ENCODE measurements at regions not wholly inside any gene's neighbourhood (a gene's known extent, or its start where the extent isn't known, plus 50 kb on each side); places are given as distances from the start of the nearest gene placed in this dataset.

GRCh38 chr3:148319960-148320359 is 377.7 kb upstream of the AGTR1 start:
- no peak for DNase-seq

GRCh38 chr3:148329481-148330235 is 368.0 kb upstream of the AGTR1 start:
- DNase-seq: no peak

GRCh38 chr3:148330542-148330941 is 367.2 kb upstream of the AGTR1 start:
- no peak for DNase-seq

DNA sequence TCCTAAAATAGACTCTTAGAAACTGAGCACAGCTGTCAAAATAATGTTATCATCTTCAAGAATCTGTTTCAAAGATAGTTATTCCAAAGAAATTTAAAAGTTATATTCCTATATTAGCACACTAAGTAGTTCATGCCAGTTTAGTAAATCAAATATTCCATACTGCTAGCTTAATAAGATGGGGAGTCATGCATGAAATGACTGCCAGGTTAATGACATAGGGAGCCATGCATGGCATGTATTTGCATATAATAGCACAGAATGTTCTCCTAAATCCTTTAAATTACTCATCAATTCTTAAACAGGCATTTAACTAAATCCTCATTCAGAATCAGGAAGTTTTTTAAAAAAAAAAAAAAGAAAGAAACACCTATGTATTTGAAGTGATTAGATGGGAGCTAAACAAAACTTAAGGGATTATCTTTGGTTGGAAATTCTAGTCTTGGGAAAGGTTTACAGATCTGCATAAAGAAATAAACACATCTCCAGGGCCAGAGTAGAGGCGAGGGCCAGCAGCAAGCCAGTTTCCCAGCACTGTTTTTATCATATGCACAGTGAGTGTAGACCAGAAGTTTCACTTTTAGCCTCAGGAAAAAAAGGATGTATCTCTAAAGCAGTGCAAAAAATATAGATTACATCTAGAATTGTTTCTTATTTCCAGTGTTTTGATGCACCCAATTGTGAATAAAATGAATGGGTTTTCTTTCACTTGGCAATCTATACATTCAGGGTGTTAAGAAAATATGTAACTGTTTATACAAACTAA is 366.4 kb upstream of the AGTR1 start:
- DNase-seq: no peak

DNA sequence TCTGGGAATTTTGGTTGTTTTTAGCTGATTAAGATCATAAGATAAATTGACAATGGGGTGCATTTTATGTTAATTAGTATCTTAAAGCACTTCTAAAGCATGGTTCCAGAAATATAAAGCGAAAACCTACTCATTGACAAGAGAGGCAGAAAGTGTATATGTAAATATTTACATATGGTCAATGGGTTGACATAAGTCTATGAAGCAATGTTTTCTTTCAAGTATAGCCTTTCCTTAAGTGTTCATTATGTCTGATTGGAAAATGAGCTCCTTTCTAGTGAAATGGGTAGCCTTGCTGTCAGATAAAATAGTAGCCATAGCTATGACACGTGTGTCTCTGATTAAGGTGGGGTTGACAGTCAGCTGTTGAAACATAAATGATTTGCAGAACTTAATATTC is 365.2 kb upstream of the AGTR1 start:
- no peak for DNase-seq

DNA sequence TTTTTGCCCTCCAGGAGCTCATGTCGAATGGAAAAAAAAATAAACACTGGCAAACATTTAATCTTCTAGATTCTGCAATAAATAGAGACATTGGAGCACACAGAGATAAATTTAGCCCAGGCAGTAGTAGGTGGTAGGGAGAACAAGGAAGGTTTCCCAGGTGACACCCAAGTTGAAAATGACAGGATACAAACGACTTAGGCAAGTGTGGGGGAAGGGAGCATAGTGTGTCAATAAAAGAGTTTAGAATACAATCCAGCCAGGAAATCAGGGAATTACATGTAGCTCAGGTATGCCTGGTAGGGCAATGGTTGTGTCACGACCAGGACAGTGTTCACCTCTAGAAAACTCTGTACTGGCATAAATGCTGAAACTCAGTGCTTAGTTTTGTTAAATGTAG is 364.6 kb upstream of the AGTR1 start:
- DNase-seq: no peak

DNA sequence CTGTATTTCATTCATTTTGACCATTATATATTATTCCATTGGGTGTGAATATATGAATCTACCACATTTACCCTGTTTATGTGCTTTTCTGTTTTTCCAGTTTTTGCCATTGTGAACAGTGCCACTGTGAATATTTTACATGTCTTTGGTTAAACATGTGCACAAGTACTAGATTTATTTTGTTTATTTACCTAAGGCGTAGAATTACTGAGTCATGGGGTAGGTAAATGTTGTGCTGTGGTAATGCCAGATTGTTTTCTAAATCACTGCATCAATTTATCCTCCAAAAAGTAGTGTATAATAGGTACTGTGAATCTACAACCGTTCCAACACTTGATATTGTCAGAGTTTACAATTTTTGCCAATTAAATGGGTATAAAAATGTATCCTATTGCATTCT is 362.1 kb upstream of the AGTR1 start:
- DNase-seq: no peak

GRCh38 chr3:148343416-148343815 is 354.3 kb upstream of the AGTR1 start:
- DNase-seq: no peak

DNA sequence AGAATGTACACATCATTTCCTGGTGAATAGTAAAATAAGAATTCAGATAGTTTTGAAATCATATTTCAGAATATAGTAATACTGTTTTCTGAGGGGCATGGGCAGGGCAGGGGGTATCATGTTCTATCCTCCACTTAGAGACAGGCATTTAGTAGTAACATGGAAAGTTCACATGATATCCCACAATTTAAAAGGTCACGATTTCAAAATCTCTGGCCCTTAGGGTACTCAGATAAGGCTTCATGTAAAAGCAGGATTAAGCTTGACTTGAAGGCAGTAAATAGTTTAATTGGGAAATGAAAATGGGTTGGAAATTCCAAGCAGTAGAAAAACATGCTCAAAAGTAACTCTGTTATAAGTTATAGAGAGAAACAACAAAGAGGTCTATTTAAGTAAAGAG is 353.2 kb upstream of the AGTR1 start:
- no peak for DNase-seq

DNA sequence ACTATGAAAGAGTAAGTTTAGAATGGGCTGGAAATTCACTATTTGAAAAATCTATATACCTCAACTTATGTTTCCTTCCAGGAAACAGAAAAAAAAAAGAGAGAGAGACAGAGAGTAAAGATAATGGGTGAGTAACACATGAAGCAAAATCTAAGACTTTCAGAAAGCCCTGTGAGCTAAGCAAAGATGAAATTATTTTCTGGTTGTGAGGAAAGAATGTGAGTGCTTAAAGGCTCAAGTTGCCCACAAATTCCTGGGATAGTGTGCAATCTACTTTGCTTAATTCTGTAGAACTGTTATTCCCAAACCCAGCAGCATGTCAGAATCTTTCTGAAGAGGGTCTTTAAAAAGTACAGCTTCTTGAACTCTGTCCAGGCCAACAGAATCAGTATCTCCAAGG is 337.7 kb upstream of the AGTR1 start:
- DNase-seq: no peak

GRCh38 chr3:148366743-148367410 is 330.8 kb upstream of the AGTR1 start:
- peak; percentile 4 to 9 for DNase-seq

DNA sequence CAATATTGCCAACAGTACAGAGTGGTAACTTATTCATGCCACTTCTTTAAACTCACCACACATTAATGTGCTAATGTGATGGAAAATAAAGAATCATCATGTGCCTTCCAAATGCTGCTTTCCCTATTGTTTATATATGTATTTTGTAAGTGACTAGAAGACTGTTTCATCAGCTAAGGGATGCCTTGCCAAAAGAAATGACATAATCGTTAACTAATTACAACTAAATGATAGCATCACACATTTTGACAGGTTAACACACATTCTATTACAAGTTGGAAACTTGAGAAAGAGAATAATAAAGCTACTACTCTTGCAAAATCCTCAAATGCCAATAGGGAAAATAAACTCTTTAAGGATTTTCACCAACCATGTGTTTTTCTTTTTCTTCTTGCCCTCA is 329.9 kb upstream of the AGTR1 start:
- DNase-seq: no peak

DNA sequence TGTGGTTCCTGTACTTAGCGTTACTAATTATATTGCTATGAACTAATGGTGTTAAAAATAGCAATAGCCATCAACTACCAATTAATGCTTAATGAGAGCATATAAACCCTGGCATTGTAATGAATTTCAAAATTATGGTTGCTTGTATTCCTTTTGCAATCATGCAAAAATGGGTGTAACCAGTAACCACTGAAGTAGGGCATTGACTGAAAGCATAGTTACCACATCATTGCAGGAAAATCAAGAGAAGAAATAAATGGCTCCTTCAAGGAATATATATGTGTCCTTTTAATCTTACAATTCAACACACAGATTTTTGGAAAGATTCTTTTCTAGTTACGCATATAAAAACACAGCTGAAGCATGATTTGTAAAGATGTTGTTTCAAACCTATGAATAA is 328.3 kb upstream of the AGTR1 start:
- no peak for DNase-seq

DNA sequence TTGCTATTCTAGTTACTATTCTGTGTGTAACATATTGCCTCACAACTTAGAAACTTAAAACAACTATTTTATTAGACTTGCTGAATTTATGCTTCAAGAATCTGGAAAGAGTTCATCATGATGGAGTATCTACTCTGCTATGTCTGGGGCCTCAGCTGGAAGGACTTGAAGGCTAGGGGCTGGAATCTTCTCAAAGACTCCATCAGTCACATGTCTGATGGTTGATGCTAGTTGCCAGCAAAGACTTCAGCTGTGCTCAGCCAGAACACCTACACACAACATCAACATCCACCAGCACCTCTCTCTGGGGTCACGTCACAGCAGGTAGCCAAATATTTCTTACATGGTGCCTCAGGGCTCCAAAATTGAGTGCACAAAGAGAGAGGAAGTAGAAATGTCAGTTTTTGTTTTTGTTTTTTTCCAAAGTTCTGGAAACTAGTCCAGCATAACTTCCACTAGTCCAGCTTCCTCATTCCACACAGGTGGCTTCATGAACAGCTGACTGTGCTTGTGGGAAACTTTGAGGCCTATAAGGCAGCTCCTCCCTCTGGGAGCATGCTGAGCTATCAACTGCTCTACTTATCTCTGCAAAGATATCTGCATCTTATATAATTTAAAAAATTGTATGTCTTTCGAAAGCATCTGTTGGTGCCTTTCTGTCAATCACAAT is 325.4 kb upstream of the AGTR1 start:
- no peak for DNase-seq

- DNase-seq: no peak
These were observed 323.7 kb upstream of the AGTR1 start for GRCh38 chr3:148373961-148374360.

GRCh38 chr3:148379763-148380382 is 317.8 kb upstream of the AGTR1 start:
- DNase-seq: peak in 1 of 2 donors; percentile 9

GRCh38 chr3:148381051-148381450 is 316.7 kb upstream of the AGTR1 start:
- no peak for DNase-seq

GRCh38 chr3:148389916-148390315 is 307.8 kb upstream of the AGTR1 start:
- DNase-seq: no peak

DNA sequence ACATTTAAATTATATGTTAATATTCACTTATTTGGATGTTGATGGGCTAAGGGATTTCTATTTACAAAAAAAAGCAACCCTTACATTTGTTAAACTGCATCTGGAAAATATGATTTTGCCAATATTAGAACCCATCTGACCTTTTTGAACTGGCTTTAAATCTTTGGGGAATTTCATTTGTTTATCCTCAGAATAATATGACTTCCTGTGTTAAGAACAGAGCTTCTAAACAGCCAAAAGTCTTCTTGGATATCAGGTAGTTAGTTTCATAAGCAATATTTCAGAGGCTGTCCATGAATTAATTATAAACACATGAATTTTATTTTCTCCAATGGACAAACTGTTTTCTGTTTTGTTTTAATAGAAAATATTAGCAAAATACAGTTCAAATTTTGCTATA is 301.9 kb upstream of the AGTR1 start:
- no peak for DNase-seq

- no peak for DNase-seq
These were observed 296.9 kb upstream of the AGTR1 start for GRCh38 chr3:148400754-148401153.

DNA sequence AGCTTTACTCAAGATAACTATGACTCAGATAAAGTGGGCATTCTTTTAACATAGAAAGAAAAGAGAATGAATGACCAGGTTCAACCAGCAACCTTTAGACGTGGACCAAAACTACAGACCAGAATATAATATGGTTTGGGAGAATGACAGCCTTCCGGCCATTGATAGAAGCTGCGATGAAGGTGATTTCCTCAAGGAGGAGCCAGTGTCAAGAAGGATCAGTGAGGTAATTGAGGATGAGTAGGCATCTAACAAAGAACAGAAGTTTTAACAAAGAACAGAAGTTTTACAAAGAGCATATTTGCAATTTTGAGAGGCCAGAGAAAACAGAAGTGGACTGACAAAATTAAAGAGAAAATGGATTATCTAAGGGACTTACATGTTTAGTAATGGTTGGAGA is 289.0 kb upstream of the AGTR1 start:
- DNase-seq: no peak

DNA sequence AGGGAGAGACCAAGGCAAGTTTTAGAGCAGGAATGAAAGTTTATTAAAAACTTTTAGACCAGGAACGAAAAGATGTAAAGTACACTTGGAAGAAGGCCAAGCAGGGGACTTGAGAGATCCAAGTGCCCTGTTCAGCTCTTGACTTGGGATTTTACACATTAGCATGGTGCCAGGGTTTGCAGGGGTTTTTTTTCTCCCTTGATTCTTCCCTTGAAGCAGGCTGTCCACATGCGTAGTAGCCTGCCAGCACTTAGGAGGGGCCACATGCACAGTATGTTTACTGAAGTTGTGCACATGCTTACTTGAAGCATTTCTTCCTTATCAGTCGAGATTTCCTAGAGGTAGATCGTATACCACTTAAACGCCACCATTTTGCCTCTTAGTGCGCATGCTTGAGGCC is 277.5 kb upstream of the AGTR1 start:
- no peak for DNase-seq

All from inflammatory macrophage (primary cell).